H9 (cell line): ENCODE measurements at regions not wholly inside any gene's neighbourhood (a gene's known extent, or its start where the extent isn't known, plus 50 kb on each side); places are given as distances from the start of the nearest gene placed in this dataset.

Experiments used
- DNase-seq: peaks from one replicate; pipeline ENCODE4 v3.0.0-alpha.2; 2017
- H2AFZ ChIP-seq: one replicate; pipeline ENCODE4 v1.6.1; 2013; ENCODE audit warnings: mild to moderate bottlenecking, low read length, control low read depth, moderate library complexity
- H2AK5ac ChIP-seq: 2 replicates; pipeline ENCODE4 v1.6.1; 2013; ENCODE audit warnings: low read length, control low read depth, mixed read lengths; ENCODE audit not compliant: insufficient read length
- H2BK120ac ChIP-seq: one replicate; pipeline ENCODE4 v1.6.1; 2013; ENCODE audit warnings: low read depth, mild to moderate bottlenecking, low read length, control low read depth, inconsistent platforms; ENCODE audit not compliant: poor library complexity, severe bottlenecking
- H2BK12ac ChIP-seq: 2 replicates; pipeline ENCODE4 v1.6.1; 2013; ENCODE audit warnings: low read length, control low read depth, mixed read lengths, low read depth; ENCODE audit not compliant: insufficient read length
- H2BK15ac ChIP-seq: 2 replicates; pipeline ENCODE4 v1.6.1; 2013; ENCODE audit warnings: low read depth, low read length, control low read depth
- H2BK20ac ChIP-seq: one replicate; pipeline ENCODE4 v1.6.1; 2013; ENCODE audit warnings: low read depth, mild to moderate bottlenecking, low read length, control low read depth, inconsistent platforms; ENCODE audit not compliant: poor library complexity, severe bottlenecking
- H2BK5ac ChIP-seq: 2 replicates; pipeline ENCODE4 v1.6.1; 2013; ENCODE audit warnings: low read length, control low read depth, mixed read lengths; ENCODE audit not compliant: insufficient read length
- H3K14ac ChIP-seq: 2 replicates; pipeline ENCODE4 v1.6.1; 2013; ENCODE audit warnings: low read length, control low read depth; ENCODE audit not compliant: insufficient read depth
- H3K18ac ChIP-seq: 2 replicates; pipeline ENCODE4 v1.6.1; 2013; ENCODE audit warnings: low read depth, mild to moderate bottlenecking, mixed read lengths, low read length, control low read depth; ENCODE audit not compliant: insufficient read length
- H3K23ac ChIP-seq: 2 replicates; pipeline ENCODE4 v1.6.1; 2013; ENCODE audit warnings: low read length, control low read depth, mixed read lengths, low read depth; ENCODE audit not compliant: insufficient read length
- H3K23me2 ChIP-seq: 2 replicates; pipeline ENCODE4 v1.6.1; 2013; ENCODE audit warnings: low read depth, mild to moderate bottlenecking, mixed read lengths, low read length, control low read depth; ENCODE audit not compliant: insufficient read length, poor library complexity, severe bottlenecking
- H3K27ac ChIP-seq: 2 replicates; pipeline ENCODE4 v1.5.1; 2013; ENCODE audit warnings: low read length, control low read depth, mixed read lengths, low read depth; ENCODE audit not compliant: insufficient read length
- H3K27me3 ChIP-seq: 2 replicates; pipeline ENCODE4 v1.6.1; 2013; ENCODE audit warnings: low read length, control low read depth, inconsistent platforms; ENCODE audit not compliant: insufficient read depth
- H3K4ac ChIP-seq: 2 replicates; pipeline ENCODE4 v1.6.1; 2013; ENCODE audit warnings: low read depth, mild to moderate bottlenecking, control low read depth, inconsistent platforms, low read length, moderate library complexity
- H3K4me1 ChIP-seq: 2 replicates; pipeline ENCODE4 v1.6.1; 2013; ENCODE audit warnings: low read length, control low read depth, inconsistent platforms; ENCODE audit not compliant: insufficient read depth
- H3K4me2 ChIP-seq: 2 replicates; pipeline ENCODE4 v1.6.1; 2013; ENCODE audit warnings: low read length, control low read depth, mixed read lengths; ENCODE audit not compliant: insufficient read length, insufficient read depth
- H3K56ac ChIP-seq: 2 replicates; pipeline ENCODE4 v1.6.1; 2013; ENCODE audit warnings: low read depth, mild to moderate bottlenecking, mixed read lengths, low read length, control low read depth; ENCODE audit not compliant: insufficient read length
- H3K79me1 ChIP-seq: 2 replicates; pipeline ENCODE4 v1.6.1; 2013; ENCODE audit warnings: low read depth, mild to moderate bottlenecking, moderate library complexity, low read length, control low read depth, inconsistent platforms; ENCODE audit not compliant: insufficient read depth, poor library complexity, severe bottlenecking
- H3K79me2 ChIP-seq: 2 replicates; pipeline ENCODE4 v1.6.1; 2013; ENCODE audit warnings: low read length, control low read depth, inconsistent platforms; ENCODE audit not compliant: insufficient read depth
- H3K9ac ChIP-seq: 2 replicates; pipeline ENCODE4 v1.6.1; 2013; ENCODE audit warnings: low read length, control low read depth, mixed read lengths; ENCODE audit not compliant: insufficient read length; ENCODE audit errors: extremely low read depth
- H3K9me3 ChIP-seq: one replicate; pipeline ENCODE4 v1.6.1; 2013; ENCODE audit warnings: low read depth, low read length, inconsistent platforms; ENCODE audit not compliant: control insufficient read depth
- H3T11ph ChIP-seq: one replicate; pipeline ENCODE4 v1.6.1; 2013; ENCODE audit warnings: mild to moderate bottlenecking, low read length, control low read depth, inconsistent platforms
- H4K20me1 ChIP-seq: one replicate; pipeline ENCODE4 v1.6.1; 2013; ENCODE audit not compliant: control insufficient read depth, insufficient read length, insufficient read depth
- H4K5ac ChIP-seq: 2 replicates; pipeline ENCODE4 v1.6.1; 2013; ENCODE audit warnings: low read depth, mild to moderate bottlenecking, mixed read lengths, low read length, control low read depth; ENCODE audit not compliant: insufficient read length
- H4K8ac ChIP-seq: replicated peaks from 2 replicates; pipeline ENCODE4 v1.6.1; 2013; ENCODE audit warnings: low read length, control low read depth, mixed read lengths, low read depth; ENCODE audit not compliant: insufficient read length
- H4K91ac ChIP-seq: 2 replicates; pipeline ENCODE4 v1.6.1; 2013; ENCODE audit warnings: low read depth, mild to moderate bottlenecking, moderate library complexity, mixed read lengths, low read length, control low read depth; ENCODE audit not compliant: insufficient read length
- H3K27ac Mint-ChIP-seq, 3 experiments: 2 replicates in 2 of 3; 3 replicates in 1 of 3; pipeline ENCODE4 v1.8.0; 2020 to 2021; ENCODE audit warnings: mixed read lengths in 3 of 3, mild to moderate bottlenecking in 1 of 3, moderate library complexity in 1 of 3
- H3K27me3 Mint-ChIP-seq: 2 replicates; pipeline ENCODE4 v1.8.0; 2021; ENCODE audit warnings: low read depth, mild to moderate bottlenecking, moderate library complexity, mixed read lengths
- H3K36me3 Mint-ChIP-seq, 3 experiments: 2 replicates in 2 of 3; 3 replicates in 1 of 3; pipeline ENCODE4 v1.8.0; 2020 to 2021; ENCODE audit warnings: low read depth in 3 of 3, mixed read lengths in 3 of 3; ENCODE audit not compliant: insufficient read depth in 1 of 3
- H3K4me1 Mint-ChIP-seq, 2 experiments: 2 replicates each; pipeline ENCODE4 v1.8.0; 2020; ENCODE audit warnings: mixed read lengths in 2 of 2
- H3K4me3 Mint-ChIP-seq, 2 experiments: 2 replicates in 1 of 2; 3 replicates in 1 of 2; pipeline ENCODE4 v1.8.0; 2020 to 2021; ENCODE audit warnings: mild to moderate bottlenecking in 2 of 2, mixed read lengths in 2 of 2, moderate library complexity in 1 of 2
- H3K9me3 Mint-ChIP-seq, 2 experiments: 2 replicates in 1 of 2; 3 replicates in 1 of 2; pipeline ENCODE4 v1.8.0; 2020; ENCODE audit warnings: mild to moderate bottlenecking in 2 of 2, mixed read lengths in 2 of 2, moderate library complexity in 1 of 2
- WGBS: extraction: QIAGEN DNeasy Blood & Tissue Kit; methylation state at CpG from one replicate; pipeline ENCODE4 v1.1.7; 2013; ENCODE audit warnings: missing lambda C conversion rate, low lambda C conversion rate, mixed read lengths; ENCODE audit not compliant: insufficient read length; ENCODE audit errors: extremely low coverage; 5-methylcytosine and 5-hydroxymethylcytosine counted together
- TF ChIP-seq, protein P1 (sequence below): fragments of 200-600 bp; sonication (generic); conservative IDR thresholded peaks from 3 replicates; pipeline ENCODE4 v1.8.0; 2021; ENCODE audit warnings: antibody characterized with exemption, mild to moderate bottlenecking

DNA sequence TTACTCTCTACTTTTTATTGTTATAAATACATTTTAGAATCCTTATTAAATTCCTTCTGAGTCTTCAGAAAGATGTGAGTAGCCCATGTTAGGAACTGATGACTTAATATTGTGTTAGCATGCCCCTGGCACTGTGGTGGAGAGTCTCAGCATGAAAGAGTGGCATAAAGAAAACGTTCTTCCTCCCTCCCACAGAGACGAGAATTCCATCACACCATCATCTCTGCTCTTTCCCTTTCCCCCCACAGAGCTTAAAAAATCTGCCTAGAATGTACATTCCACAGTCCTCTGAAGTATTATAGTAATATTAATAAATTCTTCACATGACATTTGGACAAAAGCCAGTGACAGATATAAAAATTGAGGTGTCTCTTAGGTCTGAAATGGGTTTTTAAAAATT lies 117.8 kb upstream of the DKK2 start:
- Histone ChIP-seq H3T11ph (no peak overlapping the region), H2BK120ac (no peak overlapping the region), H2BK12ac (no peak overlapping the region), H3K79me1 (no peaks in the 10 kb centered on the region), H3K4me1 (no peaks in the 10 kb centered on the region; the same call in 1 of the 2 replicates), H3K4me2 (no peak overlapping the region), H4K8ac (no peak overlapping the region), H2BK15ac (no peak overlapping the region), H3K18ac (no peak overlapping the region), H3K23me2 (no peaks in the 10 kb centered on the region), H2BK20ac (no peak overlapping the region), H2AK5ac (no peak overlapping the region), H3K27ac (no peak overlapping the region), H3K9me3 (no peaks in the 10 kb centered on the region), H4K5ac (no peak overlapping the region), H3K9ac (no peak overlapping the region), H3K56ac (no peak overlapping the region), H3K4ac (no peak overlapping the region), H4K91ac (no peak overlapping the region), H3K14ac (no peak overlapping the region), H3K27me3 (no peaks in the 10 kb centered on the region), H3K79me2 (no peaks in the 10 kb centered on the region), H2BK5ac (no peak overlapping the region), H2AFZ (no peak overlapping the region), H4K20me1 (no peaks in the 10 kb centered on the region), H3K23ac (no peak overlapping the region)
- no peak for DNase-seq
- no peaks in the 10 kb centered on the region for H3K27me3 Mint-ChIP-seq
- H3K9me3 Mint-ChIP-seq, result no peaks in the 10 kb centered on the region
- peaks cover 12 to 15% of the 10 kb centered on the region in 2 experiments for H3K4me1 Mint-ChIP-seq
- no peak overlapping the region for H3K27ac Mint-ChIP-seq
- no peaks in the 10 kb centered on the region for H3K36me3 Mint-ChIP-seq
- WGBS, result no CpG with 5 or more reads among the region's 2 CpGs
- TF ChIP-seq, protein P1, sequence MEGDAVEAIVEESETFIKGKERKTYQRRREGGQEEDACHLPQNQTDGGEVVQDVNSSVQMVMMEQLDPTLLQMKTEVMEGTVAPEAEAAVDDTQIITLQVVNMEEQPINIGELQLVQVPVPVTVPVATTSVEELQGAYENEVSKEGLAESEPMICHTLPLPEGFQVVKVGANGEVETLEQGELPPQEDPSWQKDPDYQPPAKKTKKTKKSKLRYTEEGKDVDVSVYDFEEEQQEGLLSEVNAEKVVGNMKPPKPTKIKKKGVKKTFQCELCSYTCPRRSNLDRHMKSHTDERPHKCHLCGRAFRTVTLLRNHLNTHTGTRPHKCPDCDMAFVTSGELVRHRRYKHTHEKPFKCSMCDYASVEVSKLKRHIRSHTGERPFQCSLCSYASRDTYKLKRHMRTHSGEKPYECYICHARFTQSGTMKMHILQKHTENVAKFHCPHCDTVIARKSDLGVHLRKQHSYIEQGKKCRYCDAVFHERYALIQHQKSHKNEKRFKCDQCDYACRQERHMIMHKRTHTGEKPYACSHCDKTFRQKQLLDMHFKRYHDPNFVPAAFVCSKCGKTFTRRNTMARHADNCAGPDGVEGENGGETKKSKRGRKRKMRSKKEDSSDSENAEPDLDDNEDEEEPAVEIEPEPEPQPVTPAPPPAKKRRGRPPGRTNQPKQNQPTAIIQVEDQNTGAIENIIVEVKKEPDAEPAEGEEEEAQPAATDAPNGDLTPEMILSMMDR, result no peak
- H3K4me3 Mint-ChIP-seq, result no peak overlapping the region
